Stimulated activated CD4-positive, alpha-beta T cell treated with anti-CD3 and anti-CD28 coated beads, Interleukin-15, amount 100 ng/mL, for 24 hours (primary cell): ENCODE measurements at regions not wholly inside any gene's neighbourhood (a gene's known extent, or its start where the extent isn't known, plus 50 kb on each side); places are given as distances from the start of the nearest gene placed in this dataset.
"Not testable (repeated sequence)": the region's sequence is repeated elsewhere in the genome, so short reads cannot be mapped to it uniquely, and the experiment has no call there.

ENCODE experiments used
- DNase-seq: peaks from one replicate; pipeline ENCODE4 v3.0.0-alpha.2; 2020

GRCh38 chr18:38646296-38646695, 1080.7 kb upstream of the CELF4 start:
- DNase-seq = no peak

GRCh38 chr18:38644875-38645641, 1079.5 kb upstream of the CELF4 start:
- no peak for DNase-seq

- DNase-seq = no peak
Observed at GRCh38 chr18:38642711-38643110, 1077.1 kb upstream of the CELF4 start.

- not testable (repeated sequence) for DNase-seq
Observed at GRCh38 chr18:38639700-38640099, 1074.1 kb upstream of the CELF4 start.

GRCh38 chr18:38635709-38636430, 1070.3 kb upstream of the CELF4 start:
- DNase-seq = no peak

- no peak for DNase-seq
Observed at GRCh38 chr18:38634117-38634516, 1068.5 kb upstream of the CELF4 start.

- DNase-seq = no peak
Observed at GRCh38 chr18:38633333-38633732, 1067.7 kb upstream of the CELF4 start.

GRCh38 chr18:38619129-38619528, 1053.5 kb upstream of the CELF4 start:
- no peak for DNase-seq

- no peak for DNase-seq
Observed at GRCh38 chr18:38616306-38616705, 1050.7 kb upstream of the CELF4 start.

- no peak for DNase-seq
Observed at GRCh38 chr18:38612904-38613303, 1047.3 kb upstream of the CELF4 start.

GRCh38 chr18:38611036-38611964, 1045.7 kb upstream of the CELF4 start:
- DNase-seq = peak; percentile 44

GRCh38 chr18:38606841-38607240, 1041.2 kb upstream of the CELF4 start:
- no peak for DNase-seq

GRCh38 chr18:38602341-38602740, 1036.7 kb upstream of the CELF4 start:
- DNase-seq = no peak

GRCh38 chr18:38587571-38587970, 1022.0 kb upstream of the CELF4 start:
- DNase-seq = no peak

GRCh38 chr18:38586327-38586726, 1020.7 kb upstream of the CELF4 start:
- DNase-seq = no peak

- DNase-seq = no peak
Observed at GRCh38 chr18:38579764-38580163, 1014.2 kb upstream of the CELF4 start.

- DNase-seq = no peak
Observed at GRCh38 chr18:38576916-38577315, 1011.3 kb upstream of the CELF4 start.

- no peak for DNase-seq
Observed at GRCh38 chr18:38576349-38576748, 1010.8 kb upstream of the CELF4 start.

- DNase-seq = no peak
Observed at GRCh38 chr18:38575648-38576047, 1010.0 kb upstream of the CELF4 start.

GRCh38 chr18:38575023-38575422, 1009.4 kb upstream of the CELF4 start:
- DNase-seq = no peak

- no peak for DNase-seq
Observed at GRCh38 chr18:38572554-38573111, 1007.0 kb upstream of the CELF4 start.

GRCh38 chr18:38571651-38572050, 1006.1 kb upstream of the CELF4 start:
- DNase-seq = no peak

GRCh38 chr18:38565513-38565912, 999.9 kb upstream of the CELF4 start:
- DNase-seq = no peak
